22Rv1 (cell line): ENCODE measurements at regions not wholly inside any gene's neighbourhood (a gene's known extent, or its start where the extent isn't known, plus 50 kb on each side); places are given as distances from the start of the nearest gene placed in this dataset.

ENCODE experiments used
- H3K27ac ChIP-seq: fragments of 450-650 bp; 2 replicates; pipeline ENCODE4 v1.5.1; 2017
- CTCF ChIP-seq: fragments of 450-650 bp; IDR thresholded peaks from 2 replicates; pipeline ENCODE4 v1.5.1; 2017; ENCODE audit warnings: mild to moderate bottlenecking
- ZFX ChIP-seq: fragments of 450-650 bp; IDR thresholded peaks from 2 replicates; pipeline ENCODE4 v1.6.1; 2017; ENCODE audit warnings: antibody characterized with exemption, borderline replicate concordance

- no peak overlapping the region for H3K27ac ChIP-seq
- TF ChIP-seq ZFX, result no peak
- no peak for TF ChIP-seq CTCF
Observed at GRCh38 chr10:131584287-131584686, 272.8 kb upstream of the TCERG1L start.

- H3K27ac ChIP-seq, result no peak overlapping the region
- TF ChIP-seq CTCF (no peak), ZFX (no peak)
Observed at GRCh38 chr10:131585761-131586160, 274.2 kb upstream of the TCERG1L start.

- no peak for TF ChIP-seq CTCF
- no peak for TF ChIP-seq ZFX
- H3K27ac ChIP-seq, result no peak overlapping the region
Observed at GRCh38 chr10:131586958-131587357, 275.4 kb upstream of the TCERG1L start.

GRCh38 chr10:131587976-131588680 lies 276.6 kb upstream of the TCERG1L start:
- TF ChIP-seq CTCF, result no peak
- no peak for TF ChIP-seq ZFX
- no peak overlapping the region for H3K27ac ChIP-seq

- TF ChIP-seq CTCF, result no peak
- no peak for TF ChIP-seq ZFX
- no peak overlapping the region for H3K27ac ChIP-seq
Observed at GRCh38 chr10:131588704-131589220, 277.2 kb upstream of the TCERG1L start.

GRCh38 chr10:131590567-131590966 lies 279.0 kb upstream of the TCERG1L start:
- TF ChIP-seq ZFX (no peak), CTCF (no peak)
- no peak overlapping the region for H3K27ac ChIP-seq

- no peak overlapping the region for H3K27ac ChIP-seq
- TF ChIP-seq CTCF (no peak), ZFX (no peak)
Observed at GRCh38 chr10:131591936-131592335, 280.4 kb upstream of the TCERG1L start.
